ENCODE measurements at regions not wholly inside any gene's neighbourhood (a gene's known extent, or its start where the extent isn't known, plus 50 kb on each side); places are given as distances from the start of the nearest gene placed in this dataset.

DNA sequence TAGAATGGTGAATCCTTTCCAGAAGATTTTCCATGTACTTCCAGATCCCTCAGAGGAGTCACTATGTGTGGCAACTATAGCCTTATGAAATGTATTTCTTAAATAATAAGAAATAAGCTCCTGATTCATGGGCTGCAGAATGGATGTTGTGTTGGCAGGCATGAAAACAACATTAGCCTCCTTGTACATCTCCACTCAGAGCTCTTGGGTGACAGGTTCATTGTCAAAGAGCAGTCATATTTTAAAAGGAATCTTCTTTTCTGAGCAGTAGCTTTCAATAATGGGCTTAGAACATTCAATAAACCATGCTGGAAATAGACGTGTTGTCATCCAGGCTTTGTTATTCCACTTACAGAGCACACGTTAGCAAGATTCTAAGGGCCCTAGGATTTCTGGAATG lies 96.6 kb downstream of the CDC7 start:
- TF ChIP-seq, protein P1, sequence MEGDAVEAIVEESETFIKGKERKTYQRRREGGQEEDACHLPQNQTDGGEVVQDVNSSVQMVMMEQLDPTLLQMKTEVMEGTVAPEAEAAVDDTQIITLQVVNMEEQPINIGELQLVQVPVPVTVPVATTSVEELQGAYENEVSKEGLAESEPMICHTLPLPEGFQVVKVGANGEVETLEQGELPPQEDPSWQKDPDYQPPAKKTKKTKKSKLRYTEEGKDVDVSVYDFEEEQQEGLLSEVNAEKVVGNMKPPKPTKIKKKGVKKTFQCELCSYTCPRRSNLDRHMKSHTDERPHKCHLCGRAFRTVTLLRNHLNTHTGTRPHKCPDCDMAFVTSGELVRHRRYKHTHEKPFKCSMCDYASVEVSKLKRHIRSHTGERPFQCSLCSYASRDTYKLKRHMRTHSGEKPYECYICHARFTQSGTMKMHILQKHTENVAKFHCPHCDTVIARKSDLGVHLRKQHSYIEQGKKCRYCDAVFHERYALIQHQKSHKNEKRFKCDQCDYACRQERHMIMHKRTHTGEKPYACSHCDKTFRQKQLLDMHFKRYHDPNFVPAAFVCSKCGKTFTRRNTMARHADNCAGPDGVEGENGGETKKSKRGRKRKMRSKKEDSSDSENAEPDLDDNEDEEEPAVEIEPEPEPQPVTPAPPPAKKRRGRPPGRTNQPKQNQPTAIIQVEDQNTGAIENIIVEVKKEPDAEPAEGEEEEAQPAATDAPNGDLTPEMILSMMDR (IDR thresholded peaks at IDR 0.05), result no peak
- TF ChIP-seq POLR2A (IDR thresholded peaks at IDR 0.05), result no peak

Measured in uterus (tissue), 2 donors.